Astrocyte (in vitro differentiated cells and primary cell): ENCODE measurements at regions not wholly inside any gene's neighbourhood (a gene's known extent, or its start where the extent isn't known, plus 50 kb on each side); places are given as distances from the start of the nearest gene placed in this dataset.

Experiments
- DNase-seq: peaks from one replicate; pipeline ENCODE4 v3.0.0-alpha.2; 2010; ENCODE audit warnings: low read depth
- FAIRE-seq: peaks from 2 replicates; lab custom pipeline; 2011; peaks lifted over from hg19 to GRCh38; lab: Jason Lieb, UNC
- H2AFZ ChIP-seq: 2 replicates; pipeline ENCODE4 v1.6.0; 2012; ENCODE audit warnings: low read depth, low read length, inconsistent platforms
- H3K27ac ChIP-seq: 2 replicates; pipeline ENCODE4 v1.5.1; 2011; ENCODE audit warnings: low read depth, low read length, inconsistent platforms
- H3K27me3 ChIP-seq: 2 replicates; pipeline ENCODE4 v1.6.0; 2011; ENCODE audit warnings: low read length, inconsistent platforms; ENCODE audit not compliant: insufficient read depth
- H3K36me3 ChIP-seq: 2 replicates; pipeline ENCODE4 v1.5.1; 2011; ENCODE audit warnings: low read length, inconsistent platforms; ENCODE audit not compliant: insufficient read depth
- H3K4me1 ChIP-seq: 2 replicates; pipeline ENCODE4 v1.5.1; 2011; ENCODE audit warnings: low read length, inconsistent platforms; ENCODE audit not compliant: insufficient read depth
- H3K4me2 ChIP-seq: 2 replicates; pipeline ENCODE4 v1.6.0; 2012; ENCODE audit warnings: low read length, inconsistent platforms
- H3K4me3 ChIP-seq: 2 replicates; pipeline ENCODE4 v1.5.1; 2011; ENCODE audit warnings: low read depth, mild to moderate bottlenecking, low read length, inconsistent platforms; ENCODE audit not compliant: insufficient read depth
- H3K79me2 ChIP-seq: 2 replicates; pipeline ENCODE4 v1.6.0; 2012; ENCODE audit warnings: mild to moderate bottlenecking, low read length, inconsistent platforms; ENCODE audit not compliant: insufficient read depth
- H3K9ac ChIP-seq: 2 replicates; pipeline ENCODE4 v1.6.0; 2012; ENCODE audit warnings: mild to moderate bottlenecking, low read length, inconsistent platforms
- H3K9me3 ChIP-seq: 2 replicates; pipeline ENCODE4 v1.5.1; 2012; ENCODE audit warnings: low read depth, mild to moderate bottlenecking, low read length, inconsistent platforms; ENCODE audit not compliant: insufficient read depth
- H4K20me1 ChIP-seq: 2 replicates; pipeline ENCODE4 v1.6.0; 2012; ENCODE audit warnings: low read length, inconsistent platforms; ENCODE audit not compliant: insufficient read depth
- H3K27ac Mint-ChIP-seq: one replicate; pipeline ENCODE4 v1.8.0; 2021; ENCODE audit warnings: mild to moderate bottlenecking, mixed read lengths; ENCODE audit not compliant: unreplicated experiment
- H3K27me3 Mint-ChIP-seq: one replicate; pipeline ENCODE4 v1.8.0; 2021; ENCODE audit warnings: low read depth, mixed read lengths; ENCODE audit not compliant: unreplicated experiment
- H3K36me3 Mint-ChIP-seq: one replicate; pipeline ENCODE4 v1.8.0; 2021; ENCODE audit warnings: low read depth, mixed read lengths; ENCODE audit not compliant: unreplicated experiment
- H3K4me1 Mint-ChIP-seq: one replicate; pipeline ENCODE4 v1.8.0; 2021; ENCODE audit warnings: low read depth, mixed read lengths; ENCODE audit not compliant: unreplicated experiment
- H3K4me3 Mint-ChIP-seq: one replicate; pipeline ENCODE4 v1.8.0; 2021; ENCODE audit warnings: mild to moderate bottlenecking, moderate library complexity, mixed read lengths; ENCODE audit not compliant: unreplicated experiment
- H3K9me3 Mint-ChIP-seq: one replicate; pipeline ENCODE4 v1.8.0; 2021; ENCODE audit warnings: mild to moderate bottlenecking, mixed read lengths; ENCODE audit not compliant: unreplicated experiment
- CTCF ChIP-seq: IDR thresholded peaks from 2 replicates; pipeline ENCODE4 v1.5.1; 2011; ENCODE audit warnings: low read depth, mild to moderate bottlenecking, inconsistent platforms, low read length, moderate library complexity; ENCODE audit not compliant: insufficient read depth
- EZH2 ChIP-seq: IDR thresholded peaks from 2 replicates; pipeline ENCODE4 v1.6.1; 2012; ENCODE audit warnings: mild to moderate bottlenecking, low read length, inconsistent platforms; ENCODE audit not compliant: insufficient read depth

DNA sequence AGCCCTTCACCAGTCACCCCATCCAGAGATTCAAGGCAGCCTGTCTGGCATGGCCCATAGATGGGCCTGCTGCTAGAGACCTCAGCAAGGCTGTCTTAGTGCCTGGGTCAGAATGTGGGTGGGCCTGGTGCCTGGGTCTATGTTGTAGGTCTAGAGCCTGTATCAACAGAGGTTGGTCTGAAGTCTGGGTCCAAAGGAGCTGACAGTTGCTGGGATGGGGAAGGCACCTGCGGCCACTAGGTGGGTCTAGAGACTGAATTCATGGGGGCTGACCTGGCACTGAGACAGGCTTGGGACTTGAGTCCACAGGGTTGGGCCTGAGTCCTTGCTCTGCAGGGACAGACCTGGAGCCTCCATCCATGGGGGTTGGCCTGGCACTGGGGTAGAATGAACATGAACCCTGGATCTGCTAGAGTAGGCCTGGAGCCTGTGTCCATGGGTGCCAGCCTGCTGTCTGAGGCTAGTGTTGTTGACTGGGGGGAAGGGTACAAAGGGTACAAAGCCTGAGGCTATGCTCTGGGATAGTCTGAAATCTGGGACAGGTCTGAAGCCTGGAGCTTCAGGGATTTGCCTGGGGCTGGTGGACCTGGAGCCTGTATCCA is 516.8 kb downstream of the OLFM4 start:
- Histone ChIP-seq H3K36me3 (no peaks in the 10 kb centered on the region), H3K27ac (no peak overlapping the region), H3K79me2 (no peaks in the 10 kb centered on the region), H3K27me3 (no peaks in the 10 kb centered on the region), H2AFZ (no peak overlapping the region), H3K9ac (no peak overlapping the region), H3K4me3 (no peak overlapping the region), H4K20me1 (no peaks in the 10 kb centered on the region), H3K9me3 (peaks cover 4% of the 10 kb centered on the region), H3K4me2 (no peak overlapping the region), H3K4me1 (no peaks in the 10 kb centered on the region)
- Mint-ChIP-seq H3K27me3 (no peaks in the 10 kb centered on the region), H3K4me1 (no peaks in the 10 kb centered on the region), H3K27ac (no peak overlapping the region), H3K9me3 (no peaks in the 10 kb centered on the region), H3K4me3 (no peak overlapping the region), H3K36me3 (no peaks in the 10 kb centered on the region)
- DNase-seq (no peak), FAIRE-seq (no peak)
- TF ChIP-seq EZH2 (no peak), CTCF (no peak)

DNA sequence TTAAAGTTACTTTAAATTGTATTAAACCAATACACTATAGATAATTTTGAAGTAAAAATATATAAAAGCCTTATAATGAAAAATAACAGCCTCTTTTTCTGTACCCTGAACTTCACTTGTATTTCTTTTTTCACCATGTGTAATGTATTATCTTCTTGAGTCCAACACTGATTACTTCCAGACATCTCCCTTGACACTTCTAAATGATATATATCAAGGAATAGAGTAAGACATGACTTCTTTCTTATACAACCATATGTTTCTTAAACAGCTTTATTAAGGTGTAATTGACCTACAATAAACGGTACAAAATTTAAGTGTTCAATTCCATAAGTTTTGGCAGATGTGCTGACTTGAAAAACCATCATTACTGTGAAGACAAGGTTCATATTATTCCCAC is 531.9 kb downstream of the OLFM4 start:
- Mint-ChIP-seq H3K4me3 (no peak overlapping the region), H3K9me3 (no peaks in the 10 kb centered on the region), H3K4me1 (no peaks in the 10 kb centered on the region), H3K27ac (no peak overlapping the region), H3K27me3 (no peaks in the 10 kb centered on the region), H3K36me3 (no peaks in the 10 kb centered on the region)
- Histone ChIP-seq H3K27ac (no peak overlapping the region), H3K4me1 (no peaks in the 10 kb centered on the region), H2AFZ (no peak overlapping the region), H3K9ac (no peak overlapping the region), H3K79me2 (no peaks in the 10 kb centered on the region), H3K4me3 (no peak overlapping the region), H3K27me3 (no peaks in the 10 kb centered on the region), H3K4me2 (no peak overlapping the region), H3K9me3 (no peaks in the 10 kb centered on the region), H3K36me3 (no peaks in the 10 kb centered on the region), H4K20me1 (no peaks in the 10 kb centered on the region)
- TF ChIP-seq CTCF: no peak
- no peak for TF ChIP-seq EZH2
- DNase-seq (no peak), FAIRE-seq (no peak)

DNA sequence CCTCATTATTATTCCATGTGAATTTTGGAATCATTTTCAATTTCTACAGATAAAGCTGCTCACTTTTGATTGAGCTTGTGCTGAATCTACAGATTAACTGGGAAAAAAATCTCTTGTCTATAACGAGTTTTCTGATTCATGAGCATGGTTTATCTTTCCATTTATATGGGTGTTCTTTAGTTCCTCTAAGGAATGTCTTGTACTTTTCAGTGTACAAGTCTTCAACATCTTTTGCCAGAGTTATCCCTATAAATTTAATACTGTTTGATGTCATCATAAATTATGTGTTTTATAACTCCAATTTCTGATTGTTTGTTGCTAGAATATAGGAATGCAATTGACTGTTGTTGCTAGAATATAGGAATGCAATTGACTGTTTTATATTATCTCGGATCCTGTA is 533.8 kb downstream of the OLFM4 start:
- Mint-ChIP-seq H3K27me3 (no peaks in the 10 kb centered on the region), H3K4me3 (no peak overlapping the region), H3K27ac (no peak overlapping the region), H3K4me1 (no peaks in the 10 kb centered on the region), H3K9me3 (no peaks in the 10 kb centered on the region), H3K36me3 (no peaks in the 10 kb centered on the region)
- H3K4me1 ChIP-seq: no peaks in the 10 kb centered on the region
- TF ChIP-seq EZH2: no peak
- no peak for TF ChIP-seq CTCF
- no peak overlapping the region for H3K9ac ChIP-seq
- H3K79me2 ChIP-seq: no peaks in the 10 kb centered on the region
- FAIRE-seq: no peak
- H3K27ac ChIP-seq: no peak overlapping the region
- H3K4me2 ChIP-seq: no peak overlapping the region
- H3K27me3 ChIP-seq: no peaks in the 10 kb centered on the region
- no peaks in the 10 kb centered on the region for H3K9me3 ChIP-seq
- no peaks in the 10 kb centered on the region for H4K20me1 ChIP-seq
- no peak for DNase-seq
- H3K36me3 ChIP-seq: no peaks in the 10 kb centered on the region
- H3K4me3 ChIP-seq: no peak overlapping the region
- H2AFZ ChIP-seq: no peak overlapping the region
